ENCODE measurements at regions not wholly inside any gene's neighbourhood (a gene's known extent, or its start where the extent isn't known, plus 50 kb on each side); places are given as distances from the start of the nearest gene placed in this dataset.

GRCh38 chr11:69947059-69947792 lies 128.0 kb upstream of the FGF3 start:
- no peak overlapping the region for H3K4me3 Mint-ChIP-seq (ENCODE audit: unreplicated experiment)
- peaks cover 29% of the 10 kb centered on the region for H3K4me1 ChIP-seq (ENCODE audit: insufficient read depth, low read length)
- no peak for TF ChIP-seq CTCF (IDR thresholded peaks at IDR 0.05; ENCODE audit: insufficient read depth, low read depth, low read length)
- H3K79me2 ChIP-seq (ENCODE audit: insufficient read depth, low read length), result no peaks in the 10 kb centered on the region
- no peak overlapping the region for H3K4me2 ChIP-seq (ENCODE audit: low read length)
- no peak for FAIRE-seq
- no peaks in the 10 kb centered on the region for H3K36me3 Mint-ChIP-seq (ENCODE audit: low read depth, unreplicated experiment)
- no peaks in the 10 kb centered on the region for H3K27me3 ChIP-seq (ENCODE audit: insufficient read depth, low read length)
- no peaks in the 10 kb centered on the region for H3K36me3 ChIP-seq (ENCODE audit: insufficient read depth, low read length)
- no peak for DNase-seq (ENCODE audit: low read depth)
- H4K20me1 ChIP-seq (ENCODE audit: insufficient read depth, low read length), result no peaks in the 10 kb centered on the region
- no peak overlapping the region for H2AFZ ChIP-seq (ENCODE audit: low read depth, low read length)
- no peak overlapping the region for H3K27ac Mint-ChIP-seq (ENCODE audit: unreplicated experiment)
- peaks cover 6% of the 10 kb centered on the region for H3K9me3 Mint-ChIP-seq (ENCODE audit: unreplicated experiment)
- no peak overlapping the region for H3K9ac ChIP-seq (ENCODE audit: low read length)
- H3K27me3 Mint-ChIP-seq (ENCODE audit: low read depth, unreplicated experiment), result peaks cover 19% of the 10 kb centered on the region
- peaks cover 5% of the 10 kb centered on the region for H3K9me3 ChIP-seq (ENCODE audit: insufficient read depth, low read depth, low read length)
- no peak overlapping the region for H3K4me3 ChIP-seq (ENCODE audit: insufficient read depth, low read depth, low read length)
- no peak overlapping the region for H3K27ac ChIP-seq (ENCODE audit: low read depth, low read length)
- peaks cover 17% of the 10 kb centered on the region for H3K4me1 Mint-ChIP-seq (ENCODE audit: low read depth, unreplicated experiment)

GRCh38 chr11:69947793-69948255 lies 128.6 kb upstream of the FGF3 start:
- Histone ChIP-seq H3K9me3 (ENCODE audit: insufficient read depth, low read depth, low read length) (peaks cover 5% of the 10 kb centered on the region), H3K27ac (ENCODE audit: low read depth, low read length) (peak overlapping the region; percentile 85), H3K36me3 (ENCODE audit: insufficient read depth, low read length) (no peaks in the 10 kb centered on the region), H3K27me3 (ENCODE audit: insufficient read depth, low read length) (no peaks in the 10 kb centered on the region), H3K79me2 (ENCODE audit: insufficient read depth, low read length) (no peaks in the 10 kb centered on the region), H3K4me1 (ENCODE audit: insufficient read depth, low read length) (peaks cover 29% of the 10 kb centered on the region), H3K4me3 (ENCODE audit: insufficient read depth, low read depth, low read length) (no peak overlapping the region), H2AFZ (ENCODE audit: low read depth, low read length) (no peak overlapping the region), H3K4me2 (ENCODE audit: low read length) (peak overlapping the region; percentile 47), H4K20me1 (ENCODE audit: insufficient read depth, low read length) (no peaks in the 10 kb centered on the region), H3K9ac (ENCODE audit: low read length) (peak overlapping the region; percentile 60)
- Mint-ChIP-seq H3K9me3 (ENCODE audit: unreplicated experiment) (peaks cover 6% of the 10 kb centered on the region), H3K27ac (ENCODE audit: unreplicated experiment) (no peak overlapping the region), H3K27me3 (ENCODE audit: low read depth, unreplicated experiment) (peaks cover 18% of the 10 kb centered on the region), H3K4me3 (ENCODE audit: unreplicated experiment) (no peak overlapping the region), H3K36me3 (ENCODE audit: low read depth, unreplicated experiment) (no peaks in the 10 kb centered on the region), H3K4me1 (ENCODE audit: low read depth, unreplicated experiment) (peaks cover 17% of the 10 kb centered on the region)
- DNase-seq (ENCODE audit: low read depth), result no peak
- no peak for FAIRE-seq
- TF ChIP-seq EZH2 (IDR thresholded peaks at IDR 0.05; ENCODE audit: insufficient read depth, low read length) (no peak), CTCF (IDR thresholded peaks at IDR 0.05; ENCODE audit: insufficient read depth, low read depth, low read length) (no peak)
